Neuron (in vitro differentiated cells): ENCODE measurements at regions not wholly inside any gene's neighbourhood (a gene's known extent, or its start where the extent isn't known, plus 50 kb on each side); places are given as distances from the start of the nearest gene placed in this dataset.

Experiments used
- H2AFZ ChIP-seq: one replicate; pipeline ENCODE4 v1.6.1; 2013; ENCODE audit warnings: low read depth, mild to moderate bottlenecking, inconsistent platforms, low read length, moderate library complexity
- H3K27me3 ChIP-seq: one replicate; pipeline ENCODE4 v1.6.1; 2013; ENCODE audit warnings: low read length; ENCODE audit not compliant: insufficient read depth
- H3K36me3 ChIP-seq: one replicate; pipeline ENCODE4 v1.6.1; 2013; ENCODE audit warnings: low read length; ENCODE audit not compliant: insufficient read depth
- H3K4me1 ChIP-seq: one replicate; pipeline ENCODE4 v1.6.1; 2013; ENCODE audit warnings: low read length; ENCODE audit not compliant: insufficient read depth
- H3K4me3 ChIP-seq: 2 replicates; pipeline ENCODE4 v1.5.1; 2013; ENCODE audit warnings: mild to moderate bottlenecking, low read length, moderate library complexity
- H3K9me3 ChIP-seq: one replicate; pipeline ENCODE4 v1.6.1; 2013; ENCODE audit warnings: low read length

DNA sequence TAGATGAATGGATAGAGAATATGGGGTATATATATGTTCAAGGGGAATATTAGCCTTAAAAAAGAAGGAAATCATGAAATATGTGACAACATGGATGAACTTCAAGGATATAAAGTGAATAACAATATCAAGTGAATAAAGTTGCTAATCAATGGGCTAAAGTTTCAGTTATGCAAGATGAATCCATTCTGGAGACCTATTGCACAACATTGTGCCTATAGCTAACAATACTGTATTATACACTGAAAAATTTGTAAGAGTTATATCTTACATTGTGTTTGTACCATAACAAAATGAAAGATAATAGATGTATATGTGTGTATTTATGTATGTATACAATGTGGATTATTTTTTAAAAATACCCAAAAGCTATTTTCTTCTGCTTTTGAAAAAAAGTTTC is 96.3 kb upstream of the DPYD start:
- Histone ChIP-seq H3K36me3 (no peaks in the 10 kb centered on the region), H3K9me3 (no peaks in the 10 kb centered on the region), H2AFZ (no peak overlapping the region), H3K4me1 (no peaks in the 10 kb centered on the region), H3K27me3 (no peaks in the 10 kb centered on the region), H3K4me3 (no peak overlapping the region)

DNA sequence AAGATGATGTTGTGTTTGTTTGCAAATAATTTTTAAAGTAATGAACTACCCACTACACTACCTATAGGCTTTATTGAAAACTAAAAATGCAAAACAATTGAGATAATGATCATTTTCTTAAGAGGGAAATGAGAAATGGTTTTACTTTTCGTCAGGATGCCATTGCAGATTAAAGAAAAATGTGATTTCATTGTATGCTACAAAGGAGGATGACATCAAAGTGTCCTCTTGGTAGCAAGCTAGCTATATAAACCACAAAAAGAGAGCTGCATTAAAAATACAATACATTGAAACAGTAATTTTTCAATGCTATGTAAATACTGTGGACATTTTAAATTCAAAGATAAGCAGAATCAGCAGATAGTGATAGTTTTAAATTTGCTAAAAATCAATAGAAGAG is 87.5 kb upstream of the DPYD start:
- H3K4me3 ChIP-seq = no peak overlapping the region
- H2AFZ ChIP-seq = no peak overlapping the region
- H3K4me1 ChIP-seq = peaks cover 9% of the 10 kb centered on the region
- H3K27me3 ChIP-seq = no peaks in the 10 kb centered on the region
- no peaks in the 10 kb centered on the region for H3K9me3 ChIP-seq
- no peaks in the 10 kb centered on the region for H3K36me3 ChIP-seq

DNA sequence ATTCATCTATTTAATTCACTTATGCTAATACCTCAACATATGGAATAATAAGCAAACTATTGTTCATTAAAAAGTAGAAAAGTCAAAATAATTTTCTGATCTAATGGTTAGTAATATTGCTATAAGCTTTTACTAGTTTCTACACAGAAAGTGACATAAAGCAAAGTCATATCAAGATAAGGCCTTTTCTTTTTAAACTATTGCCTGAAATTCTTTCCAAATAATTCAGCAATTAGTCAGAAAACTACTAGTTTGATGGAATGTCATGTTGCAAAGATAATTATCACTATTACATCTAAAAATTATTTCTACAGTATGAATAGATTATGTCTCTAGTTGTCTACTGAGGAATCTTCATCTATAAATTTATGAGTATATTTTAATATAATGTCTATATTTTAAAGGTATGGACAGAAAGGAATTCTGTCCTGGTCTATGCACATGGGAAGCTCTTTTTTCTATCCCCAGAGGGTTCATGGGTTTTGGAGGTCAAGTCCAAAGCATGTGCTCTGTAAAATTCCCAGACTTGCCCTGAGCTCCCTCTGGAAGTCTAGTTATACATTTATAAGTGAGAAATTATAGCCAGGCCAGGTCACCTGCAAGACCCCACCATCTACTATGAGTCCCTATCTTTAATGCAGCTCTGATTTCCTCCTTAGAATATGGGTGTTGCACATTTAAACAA is 84.6 kb upstream of the DPYD start:
- Histone ChIP-seq H2AFZ (no peak overlapping the region), H3K27me3 (no peaks in the 10 kb centered on the region), H3K4me1 (peaks cover 18% of the 10 kb centered on the region), H3K9me3 (no peaks in the 10 kb centered on the region), H3K4me3 (no peak overlapping the region), H3K36me3 (no peaks in the 10 kb centered on the region)

DNA sequence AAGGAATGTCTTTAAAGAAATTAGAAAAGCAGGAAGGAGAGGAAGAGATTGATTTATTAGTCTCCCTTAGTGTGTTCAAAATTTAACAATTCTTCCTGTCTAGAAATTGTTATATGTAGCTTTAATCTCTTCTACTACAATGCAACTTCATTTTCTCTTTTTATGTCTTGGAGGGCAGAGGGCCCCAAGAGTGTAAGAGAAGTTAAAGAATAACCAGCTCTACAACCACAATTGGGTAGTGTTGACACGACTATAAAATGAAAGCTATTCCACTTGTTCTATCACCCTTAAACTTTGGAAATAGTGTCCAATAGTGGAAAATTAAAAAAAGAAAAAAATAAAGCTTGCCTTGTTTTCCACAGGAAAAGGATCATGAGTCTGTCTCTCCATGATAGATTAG is 82.6 kb upstream of the DPYD start:
- H3K9me3 ChIP-seq = no peaks in the 10 kb centered on the region
- H3K4me1 ChIP-seq = peaks cover 14% of the 10 kb centered on the region
- no peak overlapping the region for H3K4me3 ChIP-seq
- H2AFZ ChIP-seq = no peak overlapping the region
- H3K36me3 ChIP-seq = no peaks in the 10 kb centered on the region
- H3K27me3 ChIP-seq = no peaks in the 10 kb centered on the region

DNA sequence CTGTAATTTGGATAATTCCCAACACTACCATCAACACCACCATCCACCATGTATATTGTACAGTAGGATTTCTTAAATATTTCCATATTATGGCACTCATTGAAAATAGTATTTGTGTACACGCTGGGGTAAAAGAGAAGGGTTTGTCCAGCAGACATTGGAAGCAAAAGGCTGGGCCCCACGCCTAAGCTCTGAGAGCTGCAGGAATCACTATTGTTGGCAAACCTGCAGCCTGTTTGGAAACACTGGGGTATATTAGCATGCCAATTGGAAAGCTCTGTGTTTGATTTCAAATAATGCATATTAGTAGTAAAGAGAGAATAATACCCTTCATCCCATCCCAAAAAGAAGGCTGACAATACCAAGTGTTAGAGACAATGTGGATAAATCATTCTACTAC is 81.5 kb upstream of the DPYD start:
- Histone ChIP-seq H3K27me3 (no peaks in the 10 kb centered on the region), H2AFZ (no peak overlapping the region), H3K4me1 (peaks cover 10% of the 10 kb centered on the region), H3K9me3 (no peaks in the 10 kb centered on the region), H3K36me3 (no peaks in the 10 kb centered on the region), H3K4me3 (no peak overlapping the region)

DNA sequence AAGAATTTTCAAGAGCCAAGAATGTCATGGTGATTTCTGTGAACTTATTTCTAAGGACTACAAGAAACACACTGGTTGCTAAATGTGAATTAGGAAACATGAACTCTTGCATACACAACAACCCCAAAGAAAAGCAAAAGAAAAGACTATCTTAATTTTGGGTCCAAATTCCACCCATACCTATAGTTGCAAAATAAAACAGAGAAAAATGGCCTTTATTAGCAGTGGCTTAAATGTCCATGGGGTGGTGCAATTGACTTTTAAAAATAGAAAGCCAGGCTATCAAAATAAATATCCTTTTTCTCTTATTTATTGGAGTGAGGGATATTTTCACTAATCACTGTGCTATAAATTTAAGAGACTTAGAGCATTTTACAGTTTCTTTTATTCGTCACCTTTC is 80.9 kb upstream of the DPYD start:
- no peaks in the 10 kb centered on the region for H3K9me3 ChIP-seq
- no peaks in the 10 kb centered on the region for H3K27me3 ChIP-seq
- no peak overlapping the region for H3K4me3 ChIP-seq
- H2AFZ ChIP-seq = no peak overlapping the region
- no peaks in the 10 kb centered on the region for H3K36me3 ChIP-seq
- peaks cover 8% of the 10 kb centered on the region for H3K4me1 ChIP-seq

DNA sequence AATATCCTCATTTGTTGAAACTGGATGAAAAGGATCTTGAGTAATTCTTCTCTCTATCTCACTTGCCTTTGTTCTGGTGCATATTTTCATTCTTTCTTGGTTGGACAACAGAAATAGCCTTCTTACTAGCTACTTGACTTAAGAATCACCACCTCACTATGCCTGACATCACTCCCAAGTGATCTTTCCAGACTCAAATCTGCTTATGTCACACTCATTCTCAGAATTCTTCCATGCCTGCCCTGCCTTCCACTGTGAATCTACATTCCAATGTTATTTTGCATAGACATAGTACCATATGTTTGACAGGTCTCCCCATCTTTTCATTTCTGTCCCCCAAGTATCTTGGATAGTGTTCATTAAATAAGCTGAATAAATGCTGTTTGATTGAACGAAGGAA is 78.5 kb upstream of the DPYD start:
- Histone ChIP-seq H3K27me3 (no peaks in the 10 kb centered on the region), H2AFZ (no peak overlapping the region), H3K36me3 (no peaks in the 10 kb centered on the region), H3K4me1 (peaks cover 22% of the 10 kb centered on the region), H3K4me3 (no peak overlapping the region), H3K9me3 (no peaks in the 10 kb centered on the region)

DNA sequence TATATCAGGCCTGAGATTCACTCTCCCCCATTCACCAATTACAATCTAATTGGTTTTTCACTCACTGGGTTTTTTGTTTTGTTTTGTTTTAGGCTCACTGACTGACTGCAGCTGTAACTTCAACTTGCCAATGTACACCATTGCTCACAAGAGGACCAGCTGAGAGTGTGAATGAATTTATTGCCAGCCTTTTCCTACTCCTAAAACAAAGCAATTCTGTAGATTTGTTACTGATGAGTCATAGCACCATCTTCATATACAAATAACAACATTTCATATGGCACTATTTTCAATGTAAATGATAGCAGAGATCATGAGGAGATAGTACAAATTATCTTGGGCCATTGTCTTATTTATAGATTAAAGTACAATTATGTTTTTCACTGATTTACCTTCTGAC is 76.0 kb upstream of the DPYD start:
- no peaks in the 10 kb centered on the region for H3K36me3 ChIP-seq
- no peaks in the 10 kb centered on the region for H3K9me3 ChIP-seq
- no peak overlapping the region for H3K4me3 ChIP-seq
- no peaks in the 10 kb centered on the region for H3K27me3 ChIP-seq
- peaks cover 19% of the 10 kb centered on the region for H3K4me1 ChIP-seq
- H2AFZ ChIP-seq = no peak overlapping the region

DNA sequence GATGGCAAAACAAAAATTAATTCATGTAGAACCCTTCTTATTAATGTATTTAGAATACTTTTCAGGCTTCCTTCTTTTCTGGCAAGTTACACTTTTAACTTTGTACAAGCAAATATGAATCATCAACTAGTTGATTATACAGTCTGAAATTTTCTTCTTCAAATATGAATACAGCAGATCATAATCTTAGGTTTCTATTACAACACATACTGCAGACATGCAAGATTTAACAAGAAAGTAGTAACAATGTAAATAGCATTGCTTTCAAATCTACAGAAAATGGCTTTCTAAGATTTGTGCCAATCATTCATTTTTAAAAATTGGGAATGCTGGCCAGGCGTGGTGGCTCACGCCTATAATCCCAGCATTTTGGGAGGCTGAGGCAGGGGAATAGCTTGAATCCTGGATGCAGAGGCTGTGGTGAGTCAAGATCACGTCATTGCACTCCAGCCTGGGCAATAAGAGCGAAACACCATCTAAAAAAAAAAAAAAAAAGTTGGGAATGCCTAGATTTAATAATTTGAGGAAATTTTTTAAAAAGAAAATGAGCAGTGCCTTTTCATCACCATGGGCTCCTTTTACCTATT is 68.4 kb upstream of the DPYD start:
- H3K36me3 ChIP-seq = no peaks in the 10 kb centered on the region

DNA sequence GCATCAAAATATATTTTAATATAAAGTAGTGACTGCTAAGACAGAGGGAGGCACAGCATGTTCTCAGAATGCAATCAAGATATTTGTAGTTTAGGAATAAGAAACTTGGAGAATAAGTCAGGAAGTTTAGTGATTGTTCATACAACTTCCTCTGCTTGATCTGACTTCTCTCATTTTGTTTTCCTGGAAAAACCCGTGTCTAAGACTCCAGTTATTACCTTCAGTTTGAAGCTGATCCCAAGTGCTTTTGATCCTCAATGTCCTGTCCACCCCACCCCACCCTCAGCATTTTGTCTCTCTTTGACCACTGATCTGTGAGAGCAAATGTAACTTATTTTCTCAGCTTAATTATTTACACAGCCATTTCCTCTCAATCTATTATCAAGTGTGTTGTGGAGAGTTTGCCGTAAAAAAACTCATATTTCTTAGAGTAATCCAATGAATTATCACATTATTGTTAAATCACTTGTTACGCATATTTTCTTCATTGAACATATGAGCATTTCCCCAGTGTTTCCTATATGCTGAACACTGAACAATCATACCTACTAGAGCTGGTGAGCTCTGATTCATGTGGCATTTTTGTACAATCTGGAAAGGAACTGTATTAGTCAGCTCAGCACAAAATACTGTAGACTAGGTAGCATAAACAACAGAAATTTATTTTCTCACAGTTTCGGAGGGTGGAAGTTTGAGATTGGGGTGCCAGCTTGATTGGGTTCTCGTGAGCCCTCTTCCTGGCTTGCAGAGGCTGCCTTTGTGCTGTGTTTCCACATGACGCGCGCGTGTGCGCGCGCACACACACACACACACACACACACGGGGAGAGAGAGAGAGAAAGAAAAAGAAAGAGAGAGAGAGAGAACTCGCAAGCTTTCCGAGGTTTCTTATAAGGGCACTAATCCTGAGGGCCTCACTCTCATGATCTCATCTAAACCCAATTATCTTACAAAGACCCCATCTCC is 65.5 kb upstream of the DPYD start:
- no peak overlapping the region for H3K4me3 ChIP-seq
- no peaks in the 10 kb centered on the region for H3K9me3 ChIP-seq
- H2AFZ ChIP-seq = no peak overlapping the region
- H3K36me3 ChIP-seq = no peaks in the 10 kb centered on the region
- H3K27me3 ChIP-seq = no peaks in the 10 kb centered on the region
- H3K4me1 ChIP-seq = no peaks in the 10 kb centered on the region

More for the DNA sequence above, 68.4 kb upstream of the DPYD start:
- Histone ChIP-seq H3K4me3 (no peak overlapping the region), H3K9me3 (no peaks in the 10 kb centered on the region), H3K27me3 (no peaks in the 10 kb centered on the region), H2AFZ (no peak overlapping the region), H3K4me1 (peaks cover 2% of the 10 kb centered on the region)

DNA sequence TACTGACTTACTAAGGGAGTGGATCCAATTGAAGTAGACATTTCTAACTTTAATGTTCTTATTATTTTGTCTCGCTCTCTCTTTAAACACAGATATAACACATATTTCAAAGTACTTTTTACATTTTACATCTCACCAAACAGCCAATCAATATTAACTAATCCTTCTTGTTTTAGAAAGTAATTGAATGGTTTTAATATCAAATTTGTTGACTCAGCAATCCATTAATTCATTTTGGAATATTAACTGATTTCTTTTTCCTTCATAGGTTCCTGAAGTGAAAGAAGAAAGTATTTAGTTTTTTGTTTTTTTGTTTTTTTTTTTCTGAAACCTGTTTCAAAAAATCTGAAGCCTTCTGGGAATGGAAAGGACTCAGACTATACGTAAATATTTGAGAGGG is 62.3 kb upstream of the DPYD start:
- H3K4me1 ChIP-seq = no peaks in the 10 kb centered on the region
- no peak overlapping the region for H3K4me3 ChIP-seq
- H3K27me3 ChIP-seq = no peaks in the 10 kb centered on the region
- H2AFZ ChIP-seq = no peak overlapping the region
- no peaks in the 10 kb centered on the region for H3K9me3 ChIP-seq
- no peaks in the 10 kb centered on the region for H3K36me3 ChIP-seq

DNA sequence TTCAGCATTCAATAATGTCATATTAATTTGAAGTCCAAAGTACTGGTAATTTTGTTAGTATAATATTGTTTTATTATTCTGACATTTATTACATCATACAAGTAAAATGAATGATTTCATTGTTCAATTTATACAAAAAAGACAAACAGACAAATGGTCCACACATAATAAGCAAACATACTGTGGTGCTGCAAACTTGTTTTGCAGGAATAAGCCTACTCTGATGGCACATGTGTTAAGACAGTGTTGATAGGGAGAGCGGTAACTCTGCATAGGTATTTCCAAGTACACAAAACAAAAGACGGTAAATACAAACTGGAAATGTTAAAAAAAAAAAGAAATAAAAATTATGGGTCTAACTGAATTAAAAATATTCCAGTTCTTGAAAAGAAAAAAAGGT is 59.7 kb upstream of the DPYD start:
- Histone ChIP-seq H3K27me3 (no peaks in the 10 kb centered on the region), H2AFZ (no peak overlapping the region), H3K9me3 (no peaks in the 10 kb centered on the region), H3K36me3 (no peaks in the 10 kb centered on the region), H3K4me1 (peaks cover 5% of the 10 kb centered on the region), H3K4me3 (no peak overlapping the region)

DNA sequence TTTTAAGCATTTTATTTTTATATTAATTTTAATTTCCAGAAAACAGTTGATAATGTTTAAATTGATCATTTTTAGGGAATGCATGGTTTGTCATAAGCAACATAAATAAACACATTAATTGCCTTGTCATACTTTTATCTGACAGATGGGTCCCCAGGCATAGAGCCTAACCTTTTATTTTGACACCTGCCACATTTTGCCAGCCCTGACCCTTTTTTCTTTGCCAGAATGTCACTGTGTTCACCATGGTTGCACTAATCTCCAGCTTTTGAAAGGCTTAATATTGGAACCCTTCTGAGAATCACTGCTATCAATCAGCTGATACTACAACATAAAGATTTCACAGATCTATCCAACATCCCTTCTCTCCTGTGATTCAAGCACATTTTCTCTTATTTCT is 56.0 kb upstream of the DPYD start:
- no peak overlapping the region for H2AFZ ChIP-seq
- no peaks in the 10 kb centered on the region for H3K36me3 ChIP-seq
- H3K9me3 ChIP-seq = no peaks in the 10 kb centered on the region
- H3K4me1 ChIP-seq = peaks cover 5% of the 10 kb centered on the region
- no peak overlapping the region for H3K4me3 ChIP-seq
- H3K27me3 ChIP-seq = no peaks in the 10 kb centered on the region
